ENCODE measurements at regions not wholly inside any gene's neighbourhood (a gene's known extent, or its start where the extent isn't known, plus 50 kb on each side); places are given as distances from the start of the nearest gene placed in this dataset.
"Not testable (repeated sequence)": the region's sequence is repeated elsewhere in the genome, so short reads cannot be mapped to it uniquely, and the experiment has no call there.

GRCh38 chr2:107543793-107544192 lies 282.9 kb upstream of the RGPD4 start:
- no peak overlapping the region for H3K4me3 Mint-ChIP-seq
- no peaks in the 10 kb centered on the region for H3K36me3 Mint-ChIP-seq
- no peak overlapping the region for H3K27ac Mint-ChIP-seq
- ATAC-seq = no peak
- H3K9me3 Mint-ChIP-seq = peaks cover 2% of the 10 kb centered on the region
- no peak for DNase-seq (ENCODE audit: low spot score in 2 of 2)
- H3K4me1 Mint-ChIP-seq = no peaks in the 10 kb centered on the region

DNA sequence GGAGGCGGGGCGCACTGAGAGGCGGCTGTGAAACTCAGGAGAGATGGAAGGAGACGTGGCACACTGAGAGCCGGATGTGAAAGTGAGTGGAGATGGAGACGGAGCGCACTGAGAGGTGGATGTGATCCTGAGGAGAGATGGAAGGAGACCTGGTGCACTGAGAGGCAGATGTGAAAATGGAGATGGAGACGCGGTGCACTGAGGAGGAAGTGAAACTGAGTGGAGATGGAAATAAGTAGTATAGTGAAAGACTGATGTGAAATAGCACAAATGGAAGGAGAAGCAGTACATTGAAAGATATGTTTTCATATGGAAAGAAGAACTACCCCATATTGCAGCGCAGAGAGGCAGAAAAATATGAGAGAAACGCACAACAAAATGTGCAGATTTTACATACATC lies 281.6 kb upstream of the RGPD4 start:
- H3K4me1 Mint-ChIP-seq = no peaks in the 10 kb centered on the region
- no peak overlapping the region for H3K27ac Mint-ChIP-seq
- ATAC-seq (no peak), DNase-seq (ENCODE audit: low spot score in 2 of 2) (no peak)
- H3K36me3 Mint-ChIP-seq = no peaks in the 10 kb centered on the region
- peaks cover 2% of the 10 kb centered on the region for H3K9me3 Mint-ChIP-seq
- H3K4me3 Mint-ChIP-seq = no peak overlapping the region

DNA sequence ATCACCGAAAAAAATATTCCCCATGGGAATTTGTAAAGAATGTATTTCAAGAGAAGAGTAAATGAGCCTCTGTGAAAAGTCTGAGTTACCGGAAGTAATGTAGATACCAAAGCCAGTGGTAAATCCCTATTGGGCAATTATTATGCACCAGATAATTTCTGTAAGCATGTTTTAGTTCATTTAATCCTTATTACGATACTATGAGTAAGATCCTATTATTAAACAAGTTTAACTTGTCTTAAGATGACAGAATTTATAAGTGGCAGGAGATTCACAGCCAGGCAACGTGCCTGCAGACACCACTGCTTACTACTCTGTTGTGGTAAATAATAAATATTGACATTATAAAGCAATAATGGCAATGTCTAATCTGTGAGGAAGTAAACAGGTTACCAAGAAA lies 280.8 kb upstream of the RGPD4 start:
- Mint-ChIP-seq H3K27ac (no peak overlapping the region), H3K4me3 (no peak overlapping the region), H3K36me3 (no peaks in the 10 kb centered on the region), H3K4me1 (no peaks in the 10 kb centered on the region), H3K9me3 (peaks cover 2% of the 10 kb centered on the region)
- ATAC-seq (no peak), DNase-seq (ENCODE audit: low spot score in 2 of 2) (no peak)

GRCh38 chr2:107548216-107548615 lies 278.5 kb upstream of the RGPD4 start:
- ATAC-seq (no peak), DNase-seq (ENCODE audit: low spot score in 2 of 2) (no peak)
- no peaks in the 10 kb centered on the region for H3K4me1 Mint-ChIP-seq
- no peak overlapping the region for H3K4me3 Mint-ChIP-seq
- peaks cover 2% of the 10 kb centered on the region for H3K9me3 Mint-ChIP-seq
- H3K36me3 Mint-ChIP-seq = no peaks in the 10 kb centered on the region
- H3K27ac Mint-ChIP-seq = no peak overlapping the region

- H3K4me1 Mint-ChIP-seq = no peaks in the 10 kb centered on the region
- peaks cover 8% of the 10 kb centered on the region for H3K9me3 Mint-ChIP-seq
- H3K36me3 Mint-ChIP-seq = no peaks in the 10 kb centered on the region
- no peak overlapping the region for H3K4me3 Mint-ChIP-seq
- no peak for ATAC-seq
- no peak for DNase-seq (ENCODE audit: low spot score in 2 of 2)
- H3K27ac Mint-ChIP-seq = no peak overlapping the region
Measured at GRCh38 chr2:107553046-107553445, 273.6 kb upstream of the RGPD4 start.

GRCh38 chr2:107553539-107553938 lies 273.2 kb upstream of the RGPD4 start:
- no peaks in the 10 kb centered on the region for H3K4me1 Mint-ChIP-seq
- no peak overlapping the region for H3K27ac Mint-ChIP-seq
- ATAC-seq (no peak), DNase-seq (ENCODE audit: low spot score in 2 of 2) (no peak)
- no peaks in the 10 kb centered on the region for H3K36me3 Mint-ChIP-seq
- peaks cover 8% of the 10 kb centered on the region for H3K9me3 Mint-ChIP-seq
- no peak overlapping the region for H3K4me3 Mint-ChIP-seq

DNA sequence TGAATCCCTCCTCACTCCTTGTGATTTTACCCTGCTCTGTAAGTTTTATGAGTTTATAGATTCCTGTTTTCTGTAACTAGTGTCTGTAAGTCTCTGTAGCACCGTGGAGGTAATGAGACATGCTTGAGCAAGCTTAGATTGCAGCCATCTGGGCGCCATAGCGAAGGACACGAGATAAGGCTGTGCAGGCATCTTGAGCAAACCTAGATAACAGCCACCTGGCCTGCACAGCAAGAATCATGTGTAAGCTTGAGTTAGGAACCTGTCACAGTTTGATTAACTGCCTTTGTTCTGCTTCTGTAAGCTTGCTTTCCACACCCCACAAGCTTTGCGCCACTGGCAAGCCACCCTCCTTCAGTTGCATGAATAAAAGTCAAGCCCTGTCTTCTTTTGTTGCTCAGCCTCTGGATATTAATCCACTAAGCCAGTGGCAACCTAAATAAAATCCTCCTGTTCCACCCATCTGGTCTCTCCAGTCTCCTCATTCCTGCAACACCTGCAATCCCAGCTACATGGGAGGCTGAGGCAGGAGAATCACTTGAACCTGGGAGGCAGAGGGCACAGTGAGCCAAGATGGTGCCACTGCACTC lies 270.6 kb upstream of the RGPD4 start:
- Mint-ChIP-seq H3K36me3 (no peaks in the 10 kb centered on the region), H3K4me3 (no peak overlapping the region), H3K27ac (no peak overlapping the region), H3K4me1 (no peaks in the 10 kb centered on the region), H3K9me3 (peaks cover 12% of the 10 kb centered on the region)
- DNase-seq (ENCODE audit: low spot score in 2 of 2) (no peak), ATAC-seq (no peak)

DNA sequence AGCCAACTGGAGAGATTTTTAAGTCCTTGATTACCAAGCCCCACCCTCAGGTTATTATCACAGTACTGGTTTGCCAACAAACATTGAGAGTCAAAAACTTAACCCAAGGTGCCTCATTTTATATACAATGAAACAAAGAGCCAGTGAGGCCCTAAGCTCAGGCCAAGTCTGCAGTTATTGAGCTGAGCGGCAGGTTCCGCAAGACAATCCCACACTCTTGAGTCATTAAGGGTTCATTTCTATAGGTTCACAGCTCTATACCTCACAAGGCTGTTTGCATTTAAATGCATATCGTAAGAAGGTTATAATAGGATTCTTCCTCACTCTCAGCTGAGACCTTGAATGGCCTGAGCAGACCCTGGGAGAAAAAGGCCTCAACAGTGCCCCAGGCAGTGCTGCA lies 268.4 kb upstream of the RGPD4 start:
- Mint-ChIP-seq H3K36me3 (no peaks in the 10 kb centered on the region), H3K4me1 (no peaks in the 10 kb centered on the region), H3K4me3 (no peak overlapping the region), H3K9me3 (peaks cover 16% of the 10 kb centered on the region), H3K27ac (no peak overlapping the region)
- DNase-seq (ENCODE audit: low spot score in 2 of 2) (no peak), ATAC-seq (no peak)

DNA sequence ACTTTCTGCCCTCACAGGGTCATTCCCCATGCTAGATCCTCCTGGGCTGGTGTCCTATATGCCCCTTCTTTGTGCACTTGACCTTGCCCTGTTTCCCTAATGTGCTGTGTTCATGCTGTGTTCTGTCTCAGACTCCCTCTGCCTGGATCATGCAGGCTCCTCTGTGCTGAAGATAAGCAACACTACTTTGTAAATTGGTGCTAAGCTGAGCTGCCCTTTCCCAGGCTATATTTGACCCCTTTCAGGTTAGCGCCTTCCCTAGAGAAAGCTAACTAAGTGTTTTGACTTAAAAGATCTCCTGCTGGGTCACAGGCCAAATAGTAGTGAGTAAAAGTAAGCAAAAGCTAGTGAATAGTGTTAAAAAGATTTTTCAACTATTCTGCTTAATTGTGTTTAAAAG lies 257.2 kb upstream of the RGPD4 start:
- Mint-ChIP-seq H3K27ac (no peak overlapping the region), H3K9me3 (peaks cover 7% of the 10 kb centered on the region), H3K4me1 (no peaks in the 10 kb centered on the region), H3K36me3 (no peaks in the 10 kb centered on the region), H3K4me3 (no peak overlapping the region)
- DNase-seq (ENCODE audit: low spot score in 2 of 2) (no peak), ATAC-seq (peak; percentile 26)

DNA sequence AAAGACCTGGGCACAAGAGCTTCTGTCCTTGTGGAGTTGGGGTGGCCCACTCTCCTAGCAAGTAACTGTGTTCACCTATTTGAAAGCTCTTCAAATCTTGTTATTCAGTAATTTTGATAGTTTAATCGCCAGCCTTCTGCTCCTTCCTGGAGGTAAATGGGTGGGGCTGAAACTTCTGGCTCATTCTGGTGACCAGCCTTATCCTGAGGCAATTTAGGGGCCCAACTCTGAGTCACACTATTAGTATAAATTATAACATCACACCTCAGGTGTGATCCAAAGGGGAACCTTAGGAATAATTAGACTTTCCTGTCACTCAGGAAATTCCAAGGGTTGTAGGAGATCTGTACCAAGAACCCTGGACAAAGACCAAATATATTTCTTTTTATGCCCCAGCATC lies 255.8 kb upstream of the RGPD4 start:
- peaks cover 7% of the 10 kb centered on the region for H3K9me3 Mint-ChIP-seq
- no peaks in the 10 kb centered on the region for H3K36me3 Mint-ChIP-seq
- no peak overlapping the region for H3K4me3 Mint-ChIP-seq
- H3K4me1 Mint-ChIP-seq = no peaks in the 10 kb centered on the region
- ATAC-seq (no peak), DNase-seq (ENCODE audit: low spot score in 2 of 2) (no peak)
- H3K27ac Mint-ChIP-seq = no peak overlapping the region

DNA sequence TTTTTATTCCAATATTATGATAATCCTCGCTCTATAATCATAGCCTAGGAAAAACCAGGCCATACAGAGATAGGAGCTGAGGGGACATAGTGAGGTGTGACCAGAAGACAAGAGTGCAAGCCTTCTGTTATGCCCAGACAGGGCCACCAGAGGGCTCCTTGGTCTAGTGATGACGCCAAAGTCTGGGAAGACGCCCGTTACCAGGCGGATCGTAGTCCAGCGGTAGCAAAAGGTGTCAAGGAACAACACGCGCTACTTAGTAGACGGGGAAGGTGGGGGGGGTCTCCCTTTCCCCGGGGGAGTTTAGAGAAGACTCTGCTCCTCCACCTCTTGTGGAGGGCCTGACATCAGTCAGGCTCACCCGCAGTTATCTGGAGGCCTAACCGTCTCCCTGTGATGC lies 253.8 kb upstream of the RGPD4 start:
- not testable (repeated sequence) for DNase-seq (ENCODE audit: low spot score in 2 of 2)

DNA sequence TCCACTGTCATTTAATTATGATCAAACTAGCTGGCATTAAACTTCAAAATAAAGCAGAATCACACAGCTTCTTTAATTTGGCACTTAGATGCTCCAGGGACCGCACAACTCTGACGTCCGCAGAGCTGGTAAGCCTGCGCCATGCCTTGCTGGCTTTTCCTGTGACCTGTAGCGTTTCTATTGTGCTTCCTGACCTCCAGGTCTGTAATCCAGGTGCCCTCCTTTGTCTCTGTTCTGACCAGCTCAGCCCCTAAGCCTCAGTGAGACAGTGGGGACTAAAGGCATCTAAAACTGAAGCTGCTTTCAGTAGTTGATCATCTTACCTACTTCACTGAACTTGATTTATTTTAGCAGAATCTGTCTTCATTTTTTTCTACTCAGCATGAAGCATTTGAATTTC lies 249.7 kb upstream of the RGPD4 start:
- Mint-ChIP-seq H3K4me1 (no peaks in the 10 kb centered on the region), H3K27ac (no peak overlapping the region), H3K36me3 (no peaks in the 10 kb centered on the region), H3K9me3 (peaks cover 12% of the 10 kb centered on the region), H3K4me3 (no peak overlapping the region)
- ATAC-seq (no peak), DNase-seq (ENCODE audit: low spot score in 2 of 2) (no peak)

More for the DNA sequence above, 253.8 kb upstream of the RGPD4 start:
- H3K27ac Mint-ChIP-seq, ATAC-seq, H3K4me1 Mint-ChIP-seq, H3K36me3 Mint-ChIP-seq, H3K4me3 Mint-ChIP-seq, H3K9me3 Mint-ChIP-seq: not testable (repeated sequence)

DNA sequence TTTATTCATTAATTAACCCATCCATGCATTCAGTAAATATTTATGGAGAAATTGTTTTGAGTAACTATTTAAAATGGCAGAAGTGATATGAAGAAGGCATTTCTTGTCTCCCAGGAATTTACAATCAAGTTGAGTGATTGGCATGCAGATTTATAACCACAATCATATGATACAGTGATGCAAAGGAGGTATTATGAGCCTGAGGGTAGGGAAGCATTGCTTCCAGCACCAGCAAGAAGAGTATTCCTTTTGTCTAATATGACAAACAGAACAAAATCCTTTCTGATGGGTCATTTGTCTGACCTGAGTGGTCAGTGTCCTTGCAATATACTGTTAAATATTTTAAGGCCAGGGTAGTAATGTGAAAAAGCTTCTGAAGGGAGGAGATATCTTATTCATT lies 244.2 kb upstream of the RGPD4 start:
- Mint-ChIP-seq H3K4me3 (no peak overlapping the region), H3K36me3 (no peaks in the 10 kb centered on the region), H3K9me3 (peaks cover 11% of the 10 kb centered on the region), H3K4me1 (no peaks in the 10 kb centered on the region), H3K27ac (no peak overlapping the region)
- ATAC-seq (no peak), DNase-seq (ENCODE audit: low spot score in 2 of 2) (no peak)

DNA sequence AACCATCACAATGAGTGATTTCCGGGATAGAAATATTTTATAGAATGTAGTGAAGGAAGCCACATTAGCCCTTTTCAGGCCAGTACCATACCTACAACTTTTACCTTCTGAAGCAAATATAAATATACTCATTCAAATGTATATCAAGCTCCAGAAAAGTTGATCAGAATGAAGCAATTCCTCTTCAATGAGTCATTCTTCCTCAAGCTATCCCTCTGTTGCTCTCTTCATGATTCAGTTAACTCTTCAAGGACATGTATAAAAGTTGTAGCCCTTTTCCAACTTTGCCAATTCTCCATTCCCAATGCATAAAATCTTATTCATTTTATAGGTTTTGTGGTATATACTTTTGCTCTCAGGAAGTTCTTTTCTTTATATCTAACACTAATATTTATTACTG lies 242.1 kb upstream of the RGPD4 start:
- Mint-ChIP-seq H3K36me3 (no peaks in the 10 kb centered on the region), H3K27ac (no peak overlapping the region), H3K4me3 (no peak overlapping the region), H3K9me3 (peaks cover 11% of the 10 kb centered on the region), H3K4me1 (no peaks in the 10 kb centered on the region)
- DNase-seq (ENCODE audit: low spot score in 2 of 2) (no peak), ATAC-seq (no peak)

DNA sequence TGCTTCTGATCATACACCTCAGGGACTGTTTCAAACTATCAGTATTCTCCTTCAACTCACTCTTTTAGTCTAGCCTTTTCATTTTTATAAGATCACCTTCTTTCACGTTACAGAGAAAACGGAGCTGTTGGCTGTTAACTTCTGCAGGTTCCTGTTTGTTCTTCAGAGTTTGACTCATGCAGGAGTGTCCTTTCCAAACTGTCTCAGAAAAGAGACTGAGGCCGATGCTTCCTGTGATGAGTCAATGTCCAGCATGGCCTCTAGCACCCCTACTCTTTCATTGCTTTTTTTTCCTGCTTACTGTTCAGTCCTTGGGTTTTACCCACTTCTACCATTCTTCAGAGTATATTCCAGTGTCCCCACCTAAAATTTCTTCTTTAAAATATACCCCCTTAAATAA lies 240.8 kb upstream of the RGPD4 start:
- no peak for ATAC-seq

DNA sequence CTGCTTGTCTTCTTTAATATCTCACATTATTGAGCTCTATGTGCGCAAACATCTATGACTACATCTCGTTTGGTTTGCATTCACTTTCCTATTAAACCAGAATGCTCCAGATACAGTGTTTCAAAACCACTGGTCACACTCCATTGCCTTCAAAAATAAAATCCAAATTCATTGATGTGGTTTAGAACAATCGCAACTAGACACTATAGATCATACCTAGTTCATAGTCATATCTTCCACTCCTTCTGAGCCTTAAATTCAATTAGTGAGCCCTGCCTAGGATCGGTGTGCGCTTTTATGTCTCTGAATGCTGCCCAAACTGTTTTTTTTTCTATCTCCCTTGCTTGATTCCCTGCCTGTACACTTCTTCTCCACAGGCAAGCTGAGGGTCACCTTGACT lies 238.5 kb upstream of the RGPD4 start:
- no peak overlapping the region for H3K4me3 Mint-ChIP-seq
- no peaks in the 10 kb centered on the region for H3K4me1 Mint-ChIP-seq
- H3K9me3 Mint-ChIP-seq = peaks cover 5% of the 10 kb centered on the region
- DNase-seq (ENCODE audit: low spot score in 2 of 2) (no peak), ATAC-seq (no peak)
- H3K36me3 Mint-ChIP-seq = no peaks in the 10 kb centered on the region
- no peak overlapping the region for H3K27ac Mint-ChIP-seq

More for the DNA sequence above, 240.8 kb upstream of the RGPD4 start:
- DNase-seq (ENCODE audit: low spot score in 2 of 2) = no peak
- no peak overlapping the region for H3K27ac Mint-ChIP-seq
- no peaks in the 10 kb centered on the region for H3K36me3 Mint-ChIP-seq
- H3K4me1 Mint-ChIP-seq = no peaks in the 10 kb centered on the region
- no peak overlapping the region for H3K4me3 Mint-ChIP-seq
- peaks cover 7% of the 10 kb centered on the region for H3K9me3 Mint-ChIP-seq

DNA sequence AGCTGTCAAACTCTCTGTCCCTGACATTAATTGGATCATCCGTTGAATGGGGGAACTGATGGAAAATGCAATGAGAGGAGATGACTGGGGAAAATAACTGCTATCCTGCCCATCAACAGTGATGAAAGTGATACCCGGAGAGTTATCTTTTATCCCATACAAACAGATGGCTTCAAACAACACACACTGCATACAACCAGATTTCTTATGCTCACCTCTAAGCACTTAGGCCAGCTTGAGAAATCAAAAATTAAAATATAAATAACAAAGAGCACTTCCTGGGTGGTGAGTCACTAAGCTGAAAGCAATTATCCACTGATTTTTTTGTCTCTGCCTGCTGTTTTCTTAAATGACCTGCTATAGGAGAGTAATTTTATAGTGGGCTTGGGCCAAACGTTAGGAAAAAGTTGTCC lies 237.6 kb upstream of the RGPD4 start:
- DNase-seq (ENCODE audit: low spot score in 2 of 2) (no peak), ATAC-seq (no peak)
- no peaks in the 10 kb centered on the region for H3K36me3 Mint-ChIP-seq
- H3K27ac Mint-ChIP-seq = no peak overlapping the region
- peaks cover 6% of the 10 kb centered on the region for H3K9me3 Mint-ChIP-seq
- no peaks in the 10 kb centered on the region for H3K4me1 Mint-ChIP-seq
- H3K4me3 Mint-ChIP-seq = no peak overlapping the region

Measured in stimulated activated effector memory CD8-positive, alpha-beta T cell treated with anti-CD3 and anti-CD28 coated beads, Interleukin-12 subunit alpha, Interleukin-12 subunit beta, amount 100 ng/mL, for 72 hours (primary cell).